H1 (cell line): ENCODE measurements at regions not wholly inside any gene's neighbourhood (a gene's known extent, or its start where the extent isn't known, plus 50 kb on each side); places are given as distances from the start of the nearest gene placed in this dataset.

Experiments
- CTCF ChIP-seq, 3 experiments: IDR thresholded peaks; 1 replicate in 2 of 3; 2 replicates in 1 of 3; pipeline versions ENCODE4 v1.5.1 to v1.6.1; 2011; ENCODE audit warnings: low read length in 3 of 3, mild to moderate bottlenecking in 3 of 3, inconsistent platforms in 2 of 3, low read depth in 1 of 3, moderate library complexity in 1 of 3; ENCODE audit not compliant: insufficient read depth in 1 of 3; ENCODE audit errors: control extremely low read depth in 1 of 3
- JUND ChIP-seq: IDR thresholded peaks from 2 replicates; pipeline ENCODE4 v1.6.1; 2011; ENCODE audit warnings: mild to moderate bottlenecking, improper control_type of control experiment, low read length
- SP2 ChIP-seq: IDR thresholded peaks from 2 replicates; pipeline ENCODE4 v1.6.1; 2012; ENCODE audit warnings: mild to moderate bottlenecking, low read length, inconsistent platforms

- TF ChIP-seq JUND, result no peak
- TF ChIP-seq SP2, result no peak
- no peak for TF ChIP-seq CTCF (IDR thresholded peaks at IDR 0.05; ENCODE audit: control extremely low read depth in 1 of 3, insufficient read depth in 1 of 3, low read depth in 1 of 3, low read length in 3 of 3)
Measured at GRCh38 chr1:104408268-104408667, 658.6 kb downstream of the AMY1C start.
